HG03097 (cell line): ENCODE measurements at regions not wholly inside any gene's neighbourhood (a gene's known extent, or its start where the extent isn't known, plus 50 kb on each side); places are given as distances from the start of the nearest gene placed in this dataset.

Source experiments
- ATAC-seq: cut with Tn5 transposase; IDR thresholded peaks from one replicate; pipeline ENCODE4 v1.9.1; 2021; ENCODE audit not compliant: unreplicated experiment, low FRiP score

GRCh38 chr21:43318841-43319781, 107.8 kb downstream of the SIK1 start:
- no peak for ATAC-seq

- no peak for ATAC-seq
These were observed 108.6 kb downstream of the SIK1 start for GRCh38 chr21:43318368-43318767.

GRCh38 chr21:43317959-43318358, 109.0 kb downstream of the SIK1 start:
- no peak for ATAC-seq

- no peak for ATAC-seq
These were observed 109.6 kb downstream of the SIK1 start for GRCh38 chr21:43317254-43317748.

GRCh38 chr21:43316156-43316845, 110.6 kb downstream of the SIK1 start:
- ATAC-seq, result no peak

- no peak for ATAC-seq
These were observed 111.4 kb downstream of the SIK1 start for GRCh38 chr21:43315244-43316137.

GRCh38 chr21:43313939-43314405, 113.0 kb downstream of the SIK1 start:
- no peak for ATAC-seq

- no peak for ATAC-seq
These were observed 113.6 kb downstream of the SIK1 start for GRCh38 chr21:43313221-43313938.

- no peak for ATAC-seq
These were observed 114.2 kb downstream of the SIK1 start for GRCh38 chr21:43312751-43313169.

- no peak for ATAC-seq
These were observed 114.9 kb downstream of the SIK1 start for GRCh38 chr21:43312011-43312410.

- ATAC-seq, result no peak
These were observed 115.6 kb downstream of the SIK1 start for GRCh38 chr21:43311301-43311817.

- no peak for ATAC-seq
These were observed 118.1 kb downstream of the SIK1 start for GRCh38 chr21:43308815-43309283.

- no peak for ATAC-seq
These were observed 118.7 kb downstream of the SIK1 start for GRCh38 chr21:43308101-43308814.

- no peak for ATAC-seq
These were observed 119.3 kb downstream of the SIK1 start for GRCh38 chr21:43307677-43308070.

- no peak for ATAC-seq
These were observed 119.8 kb downstream of the SIK1 start for GRCh38 chr21:43306911-43307676.

- no peak for ATAC-seq
These were observed 120.5 kb downstream of the SIK1 start for GRCh38 chr21:43306391-43306790.

- ATAC-seq, result no peak
These were observed 121.1 kb downstream of the SIK1 start for GRCh38 chr21:43305811-43306311.

- no peak for ATAC-seq
These were observed 121.6 kb downstream of the SIK1 start for GRCh38 chr21:43305336-43305665.
